T follicular helper cell (primary cell): ENCODE measurements at regions not wholly inside any gene's neighbourhood (a gene's known extent, or its start where the extent isn't known, plus 50 kb on each side); places are given as distances from the start of the nearest gene placed in this dataset.
"Not testable (repeated sequence)": the region's sequence is repeated elsewhere in the genome, so short reads cannot be mapped to it uniquely, and the experiment has no call there.

Source experiments
- DNase-seq: peaks from one replicate; pipeline ENCODE4 v3.0.0-alpha.2; 2020; ENCODE audit warnings: low read depth

- DNase-seq = no peak
Observed at GRCh38 chr12:46547421-46548354, 175.1 kb upstream of the SLC38A2 start.

GRCh38 chr12:46546634-46547273, 174.2 kb upstream of the SLC38A2 start:
- DNase-seq = no peak

GRCh38 chr12:46543378-46543795, 170.8 kb upstream of the SLC38A2 start:
- DNase-seq = not testable (repeated sequence)

- DNase-seq = no peak
Observed at GRCh38 chr12:46538976-46539375, 166.4 kb upstream of the SLC38A2 start.

- DNase-seq = no peak
Observed at GRCh38 chr12:46537387-46537955, 164.9 kb upstream of the SLC38A2 start.

- not testable (repeated sequence) for DNase-seq
Observed at GRCh38 chr12:46536316-46536715, 163.7 kb upstream of the SLC38A2 start.

- DNase-seq = no peak
Observed at GRCh38 chr12:46535907-46536306, 163.3 kb upstream of the SLC38A2 start.

GRCh38 chr12:46535376-46535775, 162.8 kb upstream of the SLC38A2 start:
- DNase-seq = no peak

GRCh38 chr12:46534327-46534840, 161.8 kb upstream of the SLC38A2 start:
- DNase-seq = no peak

- DNase-seq = no peak
Observed at GRCh38 chr12:46533723-46534122, 161.2 kb upstream of the SLC38A2 start.

GRCh38 chr12:46531804-46532203, 159.2 kb upstream of the SLC38A2 start:
- no peak for DNase-seq

- no peak for DNase-seq
Observed at GRCh38 chr12:46531059-46531785, 158.6 kb upstream of the SLC38A2 start.

- DNase-seq = no peak
Observed at GRCh38 chr12:46530373-46531056, 157.9 kb upstream of the SLC38A2 start.

GRCh38 chr12:46526233-46526632, 153.7 kb upstream of the SLC38A2 start:
- no peak for DNase-seq

- DNase-seq = no peak
Observed at GRCh38 chr12:46524778-46525177, 152.2 kb upstream of the SLC38A2 start.

- peak; percentile 9 for DNase-seq
Observed at GRCh38 chr12:46523863-46524770, 151.5 kb upstream of the SLC38A2 start.

- DNase-seq = no peak
Observed at GRCh38 chr12:46523446-46523845, 150.9 kb upstream of the SLC38A2 start.

- DNase-seq = no peak
Observed at GRCh38 chr12:46522071-46522470, 149.5 kb upstream of the SLC38A2 start.

- no peak for DNase-seq
Observed at GRCh38 chr12:46521145-46521544, 148.6 kb upstream of the SLC38A2 start.

- no peak for DNase-seq
Observed at GRCh38 chr12:46519407-46519806, 146.8 kb upstream of the SLC38A2 start.
